WERI-Rb-1 (cell line): ENCODE measurements at regions not wholly inside any gene's neighbourhood (a gene's known extent, or its start where the extent isn't known, plus 50 kb on each side); places are given as distances from the start of the nearest gene placed in this dataset.

Source experiments
- DNase-seq: peaks from one replicate; pipeline ENCODE4 v3.0.0-alpha.2; 2020
- H3K27ac ChIP-seq: fragments of 250-450 bp; sonication (Bioruptor Pico); 2 replicates; pipeline ENCODE4 v1.5.1; 2020; ENCODE audit warnings: mild to moderate bottlenecking, moderate library complexity
- H3K27me3 ChIP-seq: fragments of 250-450 bp; sonication (Bioruptor Pico); 2 replicates; pipeline ENCODE4 v1.5.1; 2021; ENCODE audit warnings: mild to moderate bottlenecking, low read depth, moderate library complexity; ENCODE audit not compliant: insufficient read depth, severe bottlenecking
- H3K36me3 ChIP-seq: fragments of 250-450 bp; sonication (Bioruptor Pico); 2 replicates; pipeline ENCODE4 v1.5.1; 2020; ENCODE audit warnings: mild to moderate bottlenecking, moderate library complexity
- H3K4me3 ChIP-seq: 2 replicates; pipeline ENCODE4 v1.5.1; 2011; ENCODE audit warnings: low read depth, mild to moderate bottlenecking, control low read depth, low read length
- H3K9me3 ChIP-seq: fragments of 250-450 bp; sonication (Bioruptor Pico); 2 replicates; pipeline ENCODE4 v1.5.1; 2021; ENCODE audit warnings: mild to moderate bottlenecking, moderate library complexity; ENCODE audit not compliant: severe bottlenecking
- TF ChIP-seq, protein P1 (sequence below): IDR thresholded peaks from 2 replicates; pipeline ENCODE4 v1.5.1; 2011; ENCODE audit warnings: low read depth, mild to moderate bottlenecking, control low read depth, inconsistent platforms, low read length

DNA sequence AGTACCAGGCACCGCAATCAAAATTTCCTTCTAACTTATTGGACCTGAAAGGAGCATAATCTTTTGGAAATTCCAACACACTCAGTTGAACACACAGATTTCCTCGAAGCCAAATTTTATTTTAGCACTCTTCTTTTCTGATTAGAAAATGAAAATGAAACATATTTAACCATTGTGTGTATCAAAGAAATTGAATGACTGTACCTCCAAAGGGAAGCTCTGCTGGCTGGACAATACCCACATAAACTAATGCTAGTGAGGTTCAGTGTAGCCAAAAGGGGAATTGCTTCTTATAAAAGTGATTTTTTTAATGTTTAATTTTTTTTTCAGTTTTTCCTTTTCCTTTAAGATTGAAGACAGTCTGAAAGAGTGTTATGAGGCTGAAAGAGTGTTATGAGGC, 239.6 kb upstream of the NREP start:
- H3K36me3 ChIP-seq = no peaks in the 10 kb centered on the region
- TF ChIP-seq, protein P1, sequence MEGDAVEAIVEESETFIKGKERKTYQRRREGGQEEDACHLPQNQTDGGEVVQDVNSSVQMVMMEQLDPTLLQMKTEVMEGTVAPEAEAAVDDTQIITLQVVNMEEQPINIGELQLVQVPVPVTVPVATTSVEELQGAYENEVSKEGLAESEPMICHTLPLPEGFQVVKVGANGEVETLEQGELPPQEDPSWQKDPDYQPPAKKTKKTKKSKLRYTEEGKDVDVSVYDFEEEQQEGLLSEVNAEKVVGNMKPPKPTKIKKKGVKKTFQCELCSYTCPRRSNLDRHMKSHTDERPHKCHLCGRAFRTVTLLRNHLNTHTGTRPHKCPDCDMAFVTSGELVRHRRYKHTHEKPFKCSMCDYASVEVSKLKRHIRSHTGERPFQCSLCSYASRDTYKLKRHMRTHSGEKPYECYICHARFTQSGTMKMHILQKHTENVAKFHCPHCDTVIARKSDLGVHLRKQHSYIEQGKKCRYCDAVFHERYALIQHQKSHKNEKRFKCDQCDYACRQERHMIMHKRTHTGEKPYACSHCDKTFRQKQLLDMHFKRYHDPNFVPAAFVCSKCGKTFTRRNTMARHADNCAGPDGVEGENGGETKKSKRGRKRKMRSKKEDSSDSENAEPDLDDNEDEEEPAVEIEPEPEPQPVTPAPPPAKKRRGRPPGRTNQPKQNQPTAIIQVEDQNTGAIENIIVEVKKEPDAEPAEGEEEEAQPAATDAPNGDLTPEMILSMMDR = no peak
- H3K9me3 ChIP-seq = no peaks in the 10 kb centered on the region
- DNase-seq = no peak
- H3K27me3 ChIP-seq = no peaks in the 10 kb centered on the region
- no peak overlapping the region for H3K27ac ChIP-seq
- no peak overlapping the region for H3K4me3 ChIP-seq

DNA sequence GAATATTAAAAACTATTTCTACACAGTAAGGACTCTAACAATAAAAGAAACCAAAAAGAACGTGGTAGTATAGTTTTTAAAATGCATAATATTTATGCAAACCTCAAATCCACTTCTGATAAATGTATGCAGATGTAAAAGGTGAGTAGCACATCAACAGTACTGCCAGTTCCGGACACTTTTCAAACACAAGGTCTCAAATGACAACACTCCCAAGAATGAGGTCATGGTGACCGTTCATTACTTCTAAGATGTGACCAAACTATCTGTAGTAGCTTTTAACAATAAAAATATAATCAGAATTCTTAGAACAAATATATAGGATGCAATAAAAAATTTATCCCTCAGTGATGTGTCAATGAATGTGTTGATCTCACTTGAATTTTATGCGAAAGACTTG, 238.7 kb upstream of the NREP start:
- no peaks in the 10 kb centered on the region for H3K9me3 ChIP-seq
- no peak overlapping the region for H3K27ac ChIP-seq
- no peak for DNase-seq
- TF ChIP-seq, protein P1 = no peak
- H3K27me3 ChIP-seq = no peaks in the 10 kb centered on the region
- no peak overlapping the region for H3K4me3 ChIP-seq
- no peaks in the 10 kb centered on the region for H3K36me3 ChIP-seq

DNA sequence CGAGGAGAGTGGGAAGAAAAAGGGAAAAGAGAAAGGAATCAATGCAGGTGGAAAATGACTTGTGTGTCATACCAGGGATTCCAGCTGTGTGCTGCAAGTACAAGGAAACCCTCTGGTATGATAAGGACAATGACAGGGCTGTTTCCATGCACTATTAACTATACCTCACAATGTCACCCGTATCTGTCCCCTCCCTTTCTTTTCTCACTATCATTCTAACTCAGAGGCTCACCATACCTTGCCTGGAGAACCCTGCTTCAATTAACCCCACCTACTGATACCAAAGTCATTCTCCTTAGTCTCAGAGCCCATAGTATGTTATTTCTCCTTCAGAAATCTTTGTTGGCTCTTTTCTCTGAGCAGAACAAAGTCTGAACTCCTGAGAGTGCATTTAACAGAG, 236.2 kb upstream of the NREP start:
- DNase-seq = no peak
- Histone ChIP-seq H3K27me3 (no peaks in the 10 kb centered on the region), H3K36me3 (no peaks in the 10 kb centered on the region), H3K9me3 (no peaks in the 10 kb centered on the region), H3K27ac (no peak overlapping the region), H3K4me3 (no peak overlapping the region)
- TF ChIP-seq, protein P1 = no peak

DNA sequence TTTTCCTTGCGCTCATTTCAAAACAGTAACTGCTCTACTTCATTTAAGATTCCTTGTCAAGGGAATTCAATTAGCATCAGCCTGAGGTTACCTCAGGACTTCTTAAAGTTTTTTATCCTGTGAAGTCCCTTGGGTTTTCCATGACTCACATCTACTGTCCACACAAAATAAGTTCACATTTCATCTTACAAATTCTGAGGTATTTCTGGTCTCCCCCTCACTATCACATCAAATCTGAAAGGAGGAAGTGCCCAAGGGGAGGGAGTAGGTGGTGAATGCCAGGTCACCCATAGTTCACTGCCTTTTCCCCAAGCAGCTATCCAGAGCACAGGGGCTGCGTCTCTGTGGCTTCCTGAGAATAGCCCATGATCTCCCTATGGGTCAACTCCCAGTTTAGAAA, 227.1 kb upstream of the NREP start:
- DNase-seq = no peak
- H3K36me3 ChIP-seq = no peaks in the 10 kb centered on the region
- H3K27me3 ChIP-seq = no peaks in the 10 kb centered on the region
- no peak overlapping the region for H3K4me3 ChIP-seq
- no peaks in the 10 kb centered on the region for H3K9me3 ChIP-seq
- H3K27ac ChIP-seq = no peak overlapping the region
- TF ChIP-seq, protein P1 = no peak

DNA sequence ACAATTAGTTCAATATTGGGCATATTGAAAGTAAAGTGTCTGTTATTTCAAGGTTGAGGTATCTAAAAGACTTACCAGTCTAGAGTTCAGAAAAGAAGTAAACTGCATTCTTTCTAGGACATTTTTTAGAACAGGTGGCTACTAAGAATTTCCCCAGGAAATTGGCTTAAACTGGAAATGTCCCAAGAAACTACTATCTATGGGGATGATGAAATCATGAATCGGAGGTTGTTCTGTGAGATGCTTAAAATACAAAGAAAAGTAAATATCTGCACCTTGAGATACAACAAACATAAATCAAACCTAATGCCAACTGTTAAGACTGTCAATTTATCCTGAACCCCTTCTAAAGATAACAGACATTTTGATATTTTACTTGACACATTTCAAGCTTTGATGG, 226.5 kb upstream of the NREP start:
- DNase-seq = no peak
- no peak overlapping the region for H3K27ac ChIP-seq
- no peak overlapping the region for H3K4me3 ChIP-seq
- no peaks in the 10 kb centered on the region for H3K36me3 ChIP-seq
- H3K9me3 ChIP-seq = no peaks in the 10 kb centered on the region
- H3K27me3 ChIP-seq = no peaks in the 10 kb centered on the region
- TF ChIP-seq, protein P1 = no peak

DNA sequence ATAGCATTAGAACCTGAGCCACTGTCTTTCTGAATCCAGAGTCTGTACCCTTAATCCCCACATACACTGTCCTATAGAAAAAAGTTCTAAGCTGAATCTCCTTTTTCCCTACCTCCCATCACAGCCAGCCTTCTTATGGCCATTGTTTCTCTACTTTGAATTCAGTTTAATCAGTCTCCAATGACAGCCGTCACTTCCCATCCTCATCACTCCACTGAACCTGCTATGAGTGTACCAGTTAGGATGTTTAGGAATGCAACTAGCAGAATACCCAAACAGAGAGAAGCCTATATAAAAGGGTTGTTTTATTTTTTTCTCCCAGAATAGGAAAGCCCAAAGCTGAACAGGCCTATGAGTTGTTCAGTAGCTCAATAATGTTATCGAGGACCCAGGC, 220.4 kb upstream of the NREP start:
- Histone ChIP-seq H3K9me3 (no peaks in the 10 kb centered on the region), H3K27me3 (no peaks in the 10 kb centered on the region), H3K27ac (no peak overlapping the region), H3K4me3 (no peak overlapping the region), H3K36me3 (no peaks in the 10 kb centered on the region)
- TF ChIP-seq, protein P1 = no peak
- DNase-seq = no peak
